GM08714 (cell line): ENCODE measurements at regions not wholly inside any gene's neighbourhood (a gene's known extent, or its start where the extent isn't known, plus 50 kb on each side); places are given as distances from the start of the nearest gene placed in this dataset.
"Not testable (repeated sequence)": the region's sequence is repeated elsewhere in the genome, so short reads cannot be mapped to it uniquely, and the experiment has no call there.

Experiments used
- H3K4me3 ChIP-seq: fragments of 200-500 bp; sonication (Bioruptor generic); 2 replicates; pipeline ENCODE4 v1.5.1; 2014; ENCODE audit warnings: mild to moderate bottlenecking, low read length, inconsistent platforms
- ZNF274 ChIP-seq: IDR thresholded peaks from 2 replicates; pipeline ENCODE4 v1.6.1; 2012; ENCODE audit warnings: mild to moderate bottlenecking, low read depth, low read length

DNA sequence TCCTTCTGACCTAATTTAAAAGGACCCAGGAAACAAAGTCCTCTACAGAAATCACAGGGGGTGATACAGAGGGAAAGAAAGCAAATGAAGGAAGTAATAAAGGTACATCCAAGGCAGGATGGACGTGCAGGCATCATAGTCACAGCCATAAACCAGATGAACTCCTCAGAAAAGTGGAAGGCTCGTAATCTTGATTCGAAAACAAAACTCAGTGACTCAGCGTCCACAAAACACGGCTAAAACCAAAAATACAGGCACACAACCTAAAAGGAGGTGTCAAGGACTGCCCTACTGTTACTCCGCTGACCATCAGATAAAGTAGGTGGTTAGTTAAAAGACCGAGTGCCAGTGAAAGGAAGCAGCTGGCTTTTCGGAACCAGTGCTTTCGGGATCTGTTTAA, 81.5 kb downstream of the TRIM69 start:
- H3K4me3 ChIP-seq: not testable (repeated sequence)

DNA sequence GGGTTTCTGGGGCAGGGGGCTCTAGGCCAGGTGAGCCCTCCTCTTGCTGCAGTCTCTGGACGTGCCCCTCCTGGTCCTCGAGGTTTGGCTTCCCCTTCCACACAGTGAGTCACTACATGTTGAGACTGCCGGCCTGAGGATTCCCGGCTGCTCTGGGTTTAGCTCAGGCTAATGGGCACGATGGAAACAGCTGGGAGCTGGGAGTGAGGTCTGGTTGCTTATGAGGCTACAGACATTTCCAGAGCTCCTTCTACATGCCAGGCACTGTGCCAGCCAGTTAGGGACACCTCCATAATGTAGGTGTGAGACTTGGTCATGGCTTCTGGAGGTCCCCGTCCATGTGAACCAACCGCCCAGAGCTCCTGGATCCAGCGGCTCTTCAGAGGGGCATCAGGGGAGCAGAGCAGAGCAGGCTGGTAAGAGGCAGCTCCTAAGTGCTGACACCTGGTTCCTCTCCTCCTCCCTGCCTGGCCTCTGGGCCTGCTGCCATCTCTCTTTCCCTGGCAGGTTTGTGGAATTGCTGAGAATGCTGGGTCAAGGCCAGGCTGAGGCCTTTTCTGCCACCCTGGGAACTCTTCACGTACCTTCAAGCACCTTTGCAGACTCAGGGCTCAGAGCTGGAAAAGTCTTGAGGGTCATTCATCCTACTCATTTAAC, 83.1 kb downstream of the TRIM69 start:
- not testable (repeated sequence) for H3K4me3 ChIP-seq

DNA sequence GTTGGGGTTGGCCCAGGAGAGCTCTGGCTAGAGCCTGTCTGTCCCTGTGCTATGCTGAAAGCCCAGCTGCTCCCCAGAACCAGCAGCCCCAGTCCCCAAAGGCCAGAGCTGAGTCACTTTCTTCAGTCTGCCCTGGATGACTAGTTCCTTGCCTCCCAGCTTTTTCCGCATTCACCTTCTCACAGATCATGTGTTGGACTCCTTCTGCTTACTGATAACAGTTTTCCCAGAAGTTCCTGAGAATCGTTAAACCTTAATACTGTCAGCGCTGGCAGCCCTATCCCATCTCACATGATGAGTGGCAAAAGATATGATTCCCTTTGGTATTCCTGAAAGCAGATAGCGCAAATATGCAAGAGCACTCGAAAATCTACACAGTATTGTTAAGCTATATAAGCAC, 84.2 kb downstream of the TRIM69 start:
- not testable (repeated sequence) for H3K4me3 ChIP-seq

DNA sequence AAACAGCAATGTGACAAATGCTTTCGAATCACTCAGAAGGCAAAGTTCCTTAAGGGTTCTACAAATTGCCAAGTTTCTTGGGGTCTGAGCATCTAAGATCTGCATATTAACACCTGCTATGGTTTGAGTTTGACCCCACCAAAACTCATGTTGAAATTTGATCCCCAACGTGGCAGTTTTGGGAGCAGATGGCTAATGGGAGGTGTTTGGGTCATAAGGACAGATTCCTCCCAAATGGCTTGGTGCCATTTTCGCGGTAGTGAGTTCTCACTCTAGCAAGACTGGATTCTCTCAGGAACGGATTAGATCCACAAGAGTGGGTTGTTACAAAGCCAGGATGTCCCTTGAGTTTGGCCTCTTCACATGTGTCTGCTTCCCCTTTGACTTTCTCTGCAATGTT, 84.6 kb downstream of the TRIM69 start:
- not testable (repeated sequence) for H3K4me3 ChIP-seq

DNA sequence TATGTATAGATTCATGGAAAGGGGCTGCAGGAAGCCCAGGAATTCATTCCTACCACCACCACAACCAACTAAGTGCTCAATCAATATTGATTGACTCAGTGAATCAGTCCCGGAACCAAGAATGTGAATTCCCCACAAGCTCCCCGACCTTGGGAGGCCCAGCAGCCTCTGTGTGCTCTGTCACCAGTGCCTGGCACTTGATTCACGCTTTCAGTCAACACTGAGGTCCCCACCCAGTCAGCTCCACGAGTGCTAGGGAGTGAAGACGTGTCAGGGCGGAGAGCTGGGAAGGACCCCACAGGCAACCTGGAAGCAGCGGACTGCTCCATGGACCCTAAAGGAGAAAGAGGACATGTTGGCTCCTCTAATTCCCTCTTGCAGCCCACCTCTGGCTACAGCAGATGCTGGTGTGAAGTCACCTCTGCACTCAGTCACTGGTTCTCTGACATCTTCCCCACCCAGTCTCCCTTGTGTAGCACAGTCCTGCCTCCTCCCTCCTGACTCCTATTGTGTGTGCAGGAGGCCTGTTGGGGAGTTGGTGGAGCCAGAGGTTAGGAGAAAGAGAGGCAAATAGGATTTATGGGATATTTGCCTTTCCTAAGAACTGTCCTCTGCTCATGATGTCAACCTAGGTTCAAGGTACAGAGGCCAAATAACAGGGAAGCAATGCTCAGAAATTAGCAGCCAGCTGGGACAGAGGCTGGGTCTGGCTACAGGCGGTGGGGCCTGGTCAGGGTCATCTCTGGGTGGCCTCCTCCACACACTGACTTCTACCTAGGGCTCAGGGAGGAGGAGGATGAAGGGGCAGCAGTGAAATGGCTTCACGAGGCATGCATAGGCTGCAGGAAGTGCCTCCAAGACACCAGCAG, 88.2 kb downstream of the TRIM69 start:
- not testable (repeated sequence) for H3K4me3 ChIP-seq

DNA sequence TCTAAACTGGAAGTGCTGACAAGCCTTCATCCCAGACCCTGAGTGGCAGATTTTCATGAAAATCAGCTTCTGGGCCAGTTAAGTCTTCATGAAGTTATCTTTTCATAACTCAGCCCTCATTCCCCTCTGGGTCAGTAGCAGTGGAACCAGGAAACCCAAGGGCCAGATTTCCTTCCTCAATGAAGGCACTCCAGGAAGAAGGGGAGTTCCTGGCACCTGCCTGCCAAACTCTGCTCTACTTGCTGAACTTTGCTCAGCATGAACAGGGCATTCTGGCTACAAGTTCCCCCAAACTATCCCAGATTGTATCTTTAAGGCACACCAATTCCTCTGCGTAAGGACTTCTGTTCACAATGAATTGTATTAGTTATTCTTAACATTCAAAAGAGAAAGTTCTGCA, 90.3 kb downstream of the TRIM69 start:
- H3K4me3 ChIP-seq: not testable (repeated sequence)

DNA sequence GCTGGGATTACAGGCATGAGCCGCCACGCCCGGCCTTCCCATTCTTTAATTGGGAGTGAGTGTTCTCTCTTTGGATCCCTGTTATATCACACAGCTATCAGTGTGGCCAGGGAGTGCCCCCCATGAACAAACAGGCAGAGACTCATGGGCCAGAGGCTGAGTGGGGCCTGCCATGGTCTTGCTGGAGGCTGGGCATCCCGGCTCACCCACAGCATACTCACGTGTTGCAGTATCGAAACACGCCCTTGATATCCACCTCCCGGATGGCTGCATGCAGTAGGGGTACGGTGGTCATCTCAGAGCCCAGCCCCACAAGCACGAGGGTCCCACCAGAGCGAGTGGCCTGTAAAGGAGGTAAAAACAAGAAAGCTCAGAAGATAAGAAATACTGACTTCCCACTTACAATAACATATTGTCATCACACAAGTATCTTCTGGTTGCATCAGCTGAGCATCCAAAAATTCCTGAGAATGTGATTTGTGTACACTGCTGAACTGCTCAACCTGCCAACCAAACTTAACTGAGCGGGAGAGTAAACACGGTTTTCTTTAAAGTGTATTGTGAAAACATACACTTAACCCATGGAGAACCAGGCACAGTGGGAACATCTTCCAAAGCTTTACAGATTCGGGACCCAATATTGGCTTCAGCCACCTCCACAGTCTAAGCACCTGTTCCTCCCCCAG, 92.0 kb downstream of the TRIM69 start:
- not testable (repeated sequence) for H3K4me3 ChIP-seq

DNA sequence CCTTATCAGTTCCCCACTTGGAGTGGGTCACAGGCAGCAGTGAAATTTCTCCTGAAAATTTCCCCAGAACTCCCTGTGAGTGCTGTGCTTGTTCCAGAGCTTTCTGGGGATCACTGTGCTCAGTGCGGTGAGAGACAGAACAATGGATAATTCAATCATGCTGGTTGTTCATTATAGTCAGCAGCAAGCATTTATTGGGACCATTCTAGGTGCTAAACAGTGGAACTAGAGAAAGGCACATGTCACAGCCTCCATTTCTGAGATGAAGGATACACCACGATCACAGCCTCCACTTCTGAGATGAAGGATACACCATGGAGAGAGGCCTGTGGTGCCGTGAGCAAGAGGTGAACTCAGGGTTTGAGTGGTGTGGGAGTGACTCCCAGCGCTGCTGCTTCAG, 92.8 kb downstream of the TRIM69 start:
- H3K4me3 ChIP-seq: not testable (repeated sequence)

DNA sequence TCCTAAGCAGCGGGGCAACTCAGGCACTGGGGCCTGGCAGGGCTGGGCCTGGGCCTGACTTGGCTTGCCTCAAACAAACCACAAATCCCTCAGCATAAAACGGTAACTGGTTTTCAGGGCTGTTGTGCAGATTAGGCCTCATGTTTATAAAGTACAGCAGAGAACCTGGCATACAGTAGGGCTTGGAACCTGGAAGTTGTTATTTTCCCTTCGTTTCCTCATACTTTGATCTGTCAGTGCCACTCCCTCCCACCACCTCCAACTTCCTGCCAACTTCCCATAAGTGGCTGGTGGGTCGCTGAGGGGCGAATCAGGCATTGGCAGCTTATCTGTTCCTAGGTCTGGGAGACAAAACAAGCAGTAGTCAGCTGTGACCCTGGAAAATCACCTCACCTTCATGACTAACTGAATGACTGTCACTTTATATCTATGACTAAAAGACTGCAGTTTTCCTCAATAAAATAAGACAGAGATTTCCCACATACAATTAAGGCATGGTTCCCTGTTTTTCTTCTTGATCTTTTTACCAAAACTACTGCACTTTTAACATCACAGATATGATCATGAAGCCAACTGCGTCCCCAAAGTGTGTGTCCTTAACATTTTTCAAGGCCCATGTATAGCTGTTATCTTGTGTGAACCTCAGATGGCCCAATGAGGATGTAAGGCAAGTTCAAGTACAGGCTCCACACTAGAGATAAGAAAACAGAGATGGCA, 94.5 kb downstream of the TRIM69 start:
- H3K4me3 ChIP-seq: not testable (repeated sequence)

DNA sequence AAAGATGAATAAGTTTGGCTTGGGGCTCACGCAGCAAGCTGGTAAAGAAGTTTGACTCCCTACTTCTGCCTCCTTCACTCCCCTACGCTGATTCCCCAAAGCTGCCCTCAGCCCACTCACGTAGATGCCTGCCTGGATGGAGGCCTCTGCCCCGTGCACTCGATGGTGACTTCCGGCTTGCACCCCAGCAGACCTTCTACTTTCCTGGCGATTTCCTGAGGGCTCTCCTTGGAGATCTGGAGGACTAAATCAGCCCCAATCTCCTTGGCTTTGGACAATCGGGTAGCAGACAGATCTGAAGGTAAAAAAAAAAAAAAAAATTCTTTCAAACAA, 95.0 kb downstream of the TRIM69 start:
- H3K4me3 ChIP-seq: not testable (repeated sequence)

DNA sequence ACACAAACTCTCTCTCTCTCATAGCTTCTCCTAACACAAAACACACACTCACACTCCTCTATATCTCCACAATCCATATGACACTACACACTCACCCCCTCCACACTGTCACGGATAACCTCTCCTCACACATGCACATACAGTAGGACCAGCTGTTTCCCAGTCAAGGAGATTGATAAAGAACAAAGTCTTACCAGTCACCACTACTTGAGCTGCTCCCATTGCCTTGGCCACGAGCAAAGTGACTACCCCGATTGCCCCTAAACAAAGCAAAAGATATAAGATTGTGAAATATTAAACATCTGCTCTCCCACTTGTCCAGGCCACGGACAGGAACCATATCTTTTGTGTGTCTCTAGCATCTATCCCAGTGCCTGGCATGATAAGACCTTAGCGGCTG, 95.8 kb downstream of the TRIM69 start:
- not testable (repeated sequence) for H3K4me3 ChIP-seq

DNA sequence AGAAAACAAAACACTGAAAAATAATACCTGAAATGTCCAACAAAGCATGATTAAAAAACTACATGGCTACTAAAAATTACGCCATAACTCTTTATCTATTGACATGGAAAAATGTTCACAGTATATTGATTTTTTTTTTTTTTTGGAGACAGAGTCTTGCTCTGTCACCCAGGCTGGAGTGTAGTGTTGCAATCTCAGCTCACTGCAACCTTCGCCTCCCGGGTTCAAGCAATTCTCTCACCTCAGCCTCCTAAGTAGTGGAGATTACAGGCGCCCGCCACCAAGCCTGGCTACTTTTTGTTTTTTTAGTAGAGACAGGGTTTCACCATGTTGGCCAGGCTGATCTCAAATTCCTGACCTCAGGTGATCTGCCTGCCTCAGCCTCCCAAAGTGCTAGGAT, 96.8 kb downstream of the TRIM69 start:
- H3K4me3 ChIP-seq: not testable (repeated sequence)

DNA sequence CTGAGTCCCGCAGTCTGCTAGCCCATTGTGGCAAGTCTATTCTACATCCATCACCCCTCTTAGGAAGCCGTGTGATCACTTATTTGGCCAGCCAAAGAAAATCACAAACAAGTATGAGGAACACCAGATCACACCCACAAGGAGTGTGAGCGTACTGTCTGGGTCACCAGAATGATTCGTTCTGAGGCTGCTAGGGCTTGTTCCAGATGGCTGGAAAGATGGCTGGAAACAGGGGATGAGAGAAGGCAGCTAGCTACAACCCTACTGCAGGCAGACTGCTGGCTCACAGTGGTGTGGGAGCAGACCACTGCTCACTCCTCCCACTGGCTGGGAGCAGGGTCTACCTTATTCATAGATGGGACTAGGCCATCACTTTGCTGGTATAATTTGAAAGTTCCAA, 97.4 kb downstream of the TRIM69 start:
- H3K4me3 ChIP-seq: not testable (repeated sequence)

DNA sequence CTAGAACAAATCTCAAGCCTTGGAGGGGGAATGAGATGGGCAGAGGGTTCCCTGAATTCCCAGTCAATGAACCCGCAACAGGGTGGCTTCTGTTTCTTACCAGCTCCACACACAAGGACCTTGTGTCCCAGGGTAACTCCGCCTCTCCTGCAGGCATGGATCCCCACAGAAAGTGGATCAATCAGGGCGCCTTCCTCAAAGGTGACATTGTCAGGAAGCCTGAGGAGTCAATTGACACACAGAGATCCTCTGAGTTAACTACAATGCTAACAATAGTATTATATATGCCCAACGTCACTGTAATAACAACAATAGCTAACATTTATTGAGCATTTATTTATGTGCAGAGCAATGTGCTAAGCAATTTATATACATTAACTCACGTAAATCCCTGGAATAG, 98.8 kb downstream of the TRIM69 start:
- H3K4me3 ChIP-seq: not testable (repeated sequence)

DNA sequence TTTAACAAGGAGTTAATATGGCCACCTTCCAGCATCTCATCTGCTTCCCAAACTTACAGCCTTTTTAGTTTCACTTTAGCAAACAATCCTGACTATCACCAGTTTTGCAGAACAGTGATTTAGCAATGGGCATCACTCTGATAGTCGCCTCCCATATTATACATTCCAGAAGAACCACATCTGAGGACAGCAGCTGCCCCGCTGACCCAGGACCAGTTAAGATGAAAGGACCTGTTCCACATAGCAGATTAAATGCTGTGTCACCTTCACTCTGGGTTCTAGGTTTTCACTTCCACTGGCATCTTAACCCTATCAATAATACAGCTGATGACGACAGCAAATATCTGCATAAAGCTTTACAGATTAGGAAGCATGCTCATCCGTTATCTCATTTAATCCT, 99.8 kb downstream of the TRIM69 start:
- no peak overlapping the region for H3K4me3 ChIP-seq
- no peak for TF ChIP-seq ZNF274

DNA sequence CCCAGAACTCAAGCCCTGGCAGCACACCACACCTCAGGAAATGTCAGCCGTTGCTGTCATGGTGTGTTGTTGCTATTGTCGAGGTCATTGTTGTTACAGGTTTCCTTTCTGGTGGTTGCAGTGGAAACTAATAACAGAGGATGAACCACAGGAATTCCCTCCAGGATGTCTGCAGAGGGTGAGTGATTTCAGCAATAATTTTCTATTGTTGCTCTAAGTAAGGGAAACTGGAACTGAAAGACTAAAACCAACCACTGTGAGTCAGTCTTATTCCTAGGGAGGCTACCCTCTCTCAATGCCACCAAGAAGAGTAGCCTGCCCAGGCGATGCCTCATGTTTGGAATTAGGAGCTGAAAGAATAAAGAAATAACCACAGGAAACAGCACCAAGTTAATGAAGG, 102.6 kb downstream of the TRIM69 start:
- H3K4me3 ChIP-seq: not testable (repeated sequence)

DNA sequence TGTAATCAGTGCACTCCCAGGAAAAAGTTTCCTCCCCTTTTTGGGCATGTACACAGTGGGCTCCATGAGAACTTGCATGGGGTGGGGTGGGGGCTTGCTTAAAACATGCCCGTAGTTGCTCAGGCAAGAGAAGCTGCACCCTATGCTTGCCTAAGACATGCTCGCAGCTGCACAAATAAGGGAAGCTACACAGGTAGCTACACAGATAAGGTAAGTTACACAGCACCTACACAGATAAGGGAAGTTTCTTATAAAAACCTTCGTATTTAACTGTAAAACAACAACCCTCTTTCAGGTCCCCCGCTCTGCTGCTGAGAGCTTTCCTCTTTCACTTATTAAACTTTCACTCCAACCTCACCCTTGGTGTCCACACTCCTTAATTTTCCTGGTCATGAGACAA, 105.4 kb downstream of the TRIM69 start:
- H3K4me3 ChIP-seq: not testable (repeated sequence)

DNA sequence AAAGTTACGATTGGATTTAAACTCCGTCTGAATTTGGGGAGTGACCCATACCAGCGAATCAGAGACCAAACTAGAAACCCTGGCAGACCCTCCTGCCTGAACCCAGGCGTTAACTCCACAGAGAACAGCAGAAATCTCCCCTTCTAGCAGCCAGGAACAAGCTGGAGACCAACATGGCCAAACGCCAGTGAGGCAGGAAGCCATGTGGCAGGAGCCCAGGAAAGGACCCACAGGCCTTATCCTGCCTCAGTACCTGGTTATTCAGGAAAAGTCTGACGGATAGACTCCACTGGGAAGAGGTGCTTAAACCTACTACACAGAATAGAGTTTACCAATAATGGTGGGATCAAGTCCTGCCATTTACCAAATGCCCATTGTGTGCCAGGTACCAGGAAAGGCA, 106.6 kb downstream of the TRIM69 start:
- not testable (repeated sequence) for H3K4me3 ChIP-seq

DNA sequence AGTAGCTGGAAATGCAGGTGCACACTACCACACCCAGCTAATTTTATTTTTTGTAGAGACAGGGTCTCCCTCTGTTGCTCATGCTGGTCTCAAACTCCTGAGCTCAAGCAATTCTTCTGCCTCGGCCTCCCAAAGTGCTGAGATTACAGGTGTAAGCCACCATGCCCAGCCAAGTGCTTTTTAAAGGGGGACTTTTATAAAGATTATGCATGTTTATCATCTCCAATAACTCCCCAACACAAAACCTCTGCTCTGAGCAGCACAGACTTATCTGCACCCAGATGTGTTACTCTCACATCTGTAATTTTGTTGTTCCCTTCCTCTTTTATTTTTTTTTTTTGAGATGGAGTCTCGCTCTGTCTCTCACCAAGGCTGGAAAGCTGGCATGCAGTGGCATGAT, 108.6 kb downstream of the TRIM69 start:
- H3K4me3 ChIP-seq: not testable (repeated sequence)

DNA sequence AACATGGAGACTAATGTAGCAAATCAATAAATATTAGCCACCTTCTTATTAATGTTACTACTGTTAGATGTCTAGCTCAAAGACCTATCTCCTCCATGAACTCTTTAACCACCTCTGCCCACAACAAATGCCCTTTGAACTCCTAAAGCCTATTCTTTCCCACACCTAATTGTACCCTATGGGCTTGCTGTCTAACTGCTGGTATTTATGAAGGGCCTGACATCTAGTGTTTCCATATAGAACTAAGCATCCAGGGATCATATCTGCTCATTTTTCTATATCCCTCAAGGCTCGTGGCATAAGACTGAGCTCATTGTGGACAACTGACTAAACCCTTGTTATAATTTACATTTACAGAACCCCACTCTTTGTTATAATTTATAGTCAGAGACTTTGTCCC, 109.8 kb downstream of the TRIM69 start:
- not testable (repeated sequence) for H3K4me3 ChIP-seq

DNA sequence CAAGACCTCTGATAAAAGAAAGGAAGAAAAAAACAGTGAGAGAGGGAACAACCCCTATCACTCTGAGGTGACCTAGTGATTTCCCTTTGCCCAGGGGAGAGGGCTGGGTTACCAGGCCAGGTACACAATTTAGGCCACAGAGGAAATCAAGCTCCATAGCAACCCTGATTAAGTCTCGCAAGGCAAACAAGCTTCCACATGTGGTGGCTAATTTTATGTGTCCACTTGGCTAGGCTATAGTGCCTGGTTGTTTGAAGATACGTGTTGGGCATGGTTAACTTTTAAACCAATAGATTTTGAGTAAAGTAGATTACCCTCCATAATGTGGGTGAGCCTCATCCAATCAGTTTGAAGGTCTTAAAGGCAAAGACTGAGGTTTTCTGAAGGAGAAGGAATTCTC, 108.9 kb upstream of the TERB2 start:
- H3K4me3 ChIP-seq: not testable (repeated sequence)

DNA sequence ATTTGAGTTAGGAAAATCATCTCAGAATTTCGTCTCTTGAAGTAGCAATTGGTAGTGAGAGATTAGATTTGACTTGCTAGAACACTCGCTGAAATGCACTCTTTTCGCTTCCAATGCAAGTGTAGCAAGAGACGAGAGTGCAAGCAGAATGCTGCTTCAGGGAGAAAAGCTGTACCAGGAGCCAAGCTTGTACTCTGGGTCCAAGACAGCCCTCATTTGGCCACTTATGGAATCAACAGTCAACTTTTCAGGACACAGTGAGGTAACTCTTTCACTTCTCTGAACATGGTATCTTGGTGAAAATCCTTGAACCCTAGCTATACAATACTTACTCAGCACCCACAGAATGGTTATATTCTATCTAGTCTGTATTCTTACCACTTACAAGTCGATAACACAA, 107.6 kb upstream of the TERB2 start:
- H3K4me3 ChIP-seq: not testable (repeated sequence)
